ENCODE measurements at regions not wholly inside any gene's neighbourhood (a gene's known extent, or its start where the extent isn't known, plus 50 kb on each side); places are given as distances from the start of the nearest gene placed in this dataset.

GRCh38 chr4:130403221-130403620 is 1307.3 kb downstream of the C4orf33 start:
- no peak for DNase-seq

DNA sequence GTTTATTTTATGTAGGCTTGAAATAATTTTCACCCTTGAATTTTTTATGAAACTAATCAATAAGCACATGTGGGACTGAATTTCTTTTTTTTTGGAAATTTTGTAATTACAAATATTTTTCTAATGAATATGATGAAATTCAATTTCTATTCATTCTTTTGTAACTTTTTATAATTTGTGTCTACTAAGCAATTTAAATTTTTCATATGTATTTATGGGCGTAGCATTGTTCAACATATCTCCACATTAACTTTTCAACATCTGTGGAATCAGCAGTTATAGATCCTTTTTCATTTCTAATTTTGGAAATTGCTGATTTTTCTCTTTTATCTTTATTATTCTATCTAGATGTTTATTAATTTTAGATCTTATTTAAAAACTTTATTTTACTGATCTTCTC is 1320.3 kb downstream of the C4orf33 start:
- no peak for DNase-seq

- no peak for DNase-seq
Observed at GRCh38 chr4:130419211-130419975, 1323.4 kb downstream of the C4orf33 start.

- DNase-seq, result no peak
Observed at GRCh38 chr4:130422261-130422660, 1326.3 kb downstream of the C4orf33 start.

DNA sequence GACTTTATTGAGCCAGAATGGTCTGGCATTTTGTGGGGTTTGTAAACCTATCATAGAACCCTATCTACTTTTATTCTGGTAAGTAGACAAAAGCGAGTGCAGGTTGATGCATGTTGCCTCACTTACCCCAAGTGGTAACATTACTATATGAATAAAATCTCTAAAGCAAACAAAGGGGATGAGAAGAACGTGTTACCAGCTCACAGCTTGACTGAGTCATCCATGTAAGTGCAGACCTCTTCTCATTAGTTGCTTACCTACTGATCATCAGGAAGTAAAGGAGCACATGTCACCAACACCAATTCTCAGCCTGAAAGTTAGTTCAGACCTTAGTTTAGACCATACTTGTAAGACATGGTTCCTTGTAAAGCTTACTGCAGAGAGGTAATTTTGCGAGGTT is 1328.3 kb downstream of the C4orf33 start:
- no peak for DNase-seq

- DNase-seq, result no peak
Observed at GRCh38 chr4:130432289-130432688, 1336.3 kb downstream of the C4orf33 start.

DNA sequence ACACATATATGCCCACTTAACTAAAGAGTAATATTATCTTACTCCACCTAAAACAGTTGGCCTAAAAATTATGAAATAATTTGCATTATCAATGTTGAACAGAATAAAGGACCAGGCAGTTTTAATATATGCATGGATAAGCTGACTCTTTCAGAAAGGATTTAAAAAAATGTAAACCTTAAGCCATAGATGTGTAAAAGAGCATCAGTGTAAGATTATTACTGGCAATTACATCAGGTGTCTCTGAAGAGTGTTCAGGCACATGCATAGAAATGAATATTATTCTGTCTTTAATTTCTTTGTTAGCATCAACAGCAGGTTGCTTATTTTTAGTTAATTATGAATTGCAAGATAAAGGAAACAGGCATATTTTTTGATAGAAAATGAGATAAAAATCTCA is 1353.8 kb downstream of the C4orf33 start:
- DNase-seq, result no peak

- DNase-seq, result no peak
Observed at GRCh38 chr4:130468340-130468739, 1372.4 kb downstream of the C4orf33 start.

- no peak for DNase-seq
Observed at GRCh38 chr4:130478406-130478805, 1382.5 kb downstream of the C4orf33 start.

DNA sequence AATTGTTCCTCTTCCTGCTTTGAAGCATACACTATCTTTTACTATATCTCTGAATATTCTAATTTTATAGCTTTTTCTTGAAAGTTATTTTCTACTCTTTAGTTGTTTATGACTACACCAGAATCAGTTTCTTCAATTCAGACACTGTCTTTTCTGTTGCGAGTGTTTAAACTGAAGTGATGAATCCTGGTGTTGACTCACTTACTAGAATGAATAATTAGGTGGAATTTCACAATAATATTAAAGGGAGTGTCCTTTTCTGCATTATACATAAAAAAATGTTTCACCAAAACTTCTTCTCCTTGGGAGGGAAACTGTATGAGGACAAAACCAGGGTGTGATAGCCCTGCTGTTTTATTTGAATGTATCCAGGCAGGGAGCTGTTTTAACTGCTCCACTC is 1383.1 kb downstream of the C4orf33 start:
- DNase-seq, result no peak

GRCh38 chr4:130479674-130480073 is 1383.7 kb downstream of the C4orf33 start:
- no peak for DNase-seq

DNA sequence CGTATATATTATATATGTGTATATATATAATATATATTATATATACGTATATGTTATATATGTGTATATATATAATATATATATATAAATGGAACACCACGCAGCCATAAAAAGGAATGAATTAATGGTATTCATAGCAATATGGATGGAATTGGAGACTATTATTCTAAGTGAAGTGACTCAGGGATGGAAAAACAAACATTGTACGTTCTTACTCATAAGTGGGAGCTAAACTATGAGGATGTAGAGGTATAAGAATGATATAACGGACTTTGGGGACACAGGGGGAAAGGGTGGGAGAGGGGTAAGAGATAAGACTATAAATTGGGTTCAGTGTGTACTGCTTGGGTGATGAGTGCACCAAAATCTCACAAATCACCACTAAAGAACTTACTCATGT is 1388.9 kb downstream of the C4orf33 start:
- DNase-seq, result no peak

- no peak for DNase-seq
Observed at GRCh38 chr4:130485371-130485770, 1389.4 kb downstream of the C4orf33 start.

DNA sequence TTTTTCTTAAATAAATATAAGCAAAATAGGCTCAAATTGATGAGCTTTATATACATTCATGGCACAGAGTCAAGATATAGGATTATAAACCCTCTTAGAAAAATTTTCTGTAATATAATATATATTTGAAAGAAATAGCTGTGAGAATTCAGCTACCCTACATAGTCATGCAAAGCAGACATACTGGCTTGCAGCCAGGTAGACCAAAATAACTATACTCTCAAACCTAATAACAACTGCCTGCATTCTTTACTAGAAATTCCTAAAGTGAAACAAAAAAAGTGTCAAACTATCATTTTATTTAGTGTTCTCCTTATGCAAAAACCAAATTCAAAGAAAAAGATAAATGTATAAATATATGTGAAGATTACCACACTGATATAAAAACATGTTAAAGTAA is 1390.2 kb downstream of the C4orf33 start:
- no peak for DNase-seq

DNA sequence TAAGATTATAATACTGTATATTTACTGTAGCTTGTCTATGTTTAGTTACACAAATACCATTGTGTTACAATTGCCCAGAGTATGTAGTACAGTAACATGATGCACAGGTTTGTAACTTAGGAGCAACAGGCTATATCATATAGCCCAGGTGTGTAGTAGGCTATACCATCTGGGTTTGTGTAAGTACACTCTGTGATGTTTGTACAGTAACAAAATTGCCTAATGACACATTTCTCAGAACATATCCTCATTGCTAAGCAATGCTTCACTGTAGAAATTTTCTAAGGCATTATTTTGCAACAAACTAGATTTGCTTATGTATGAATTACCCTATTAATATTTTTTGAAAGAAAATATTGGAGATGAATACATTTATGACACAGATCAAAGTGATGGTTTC is 1390.9 kb downstream of the C4orf33 start:
- no peak for DNase-seq

DNA sequence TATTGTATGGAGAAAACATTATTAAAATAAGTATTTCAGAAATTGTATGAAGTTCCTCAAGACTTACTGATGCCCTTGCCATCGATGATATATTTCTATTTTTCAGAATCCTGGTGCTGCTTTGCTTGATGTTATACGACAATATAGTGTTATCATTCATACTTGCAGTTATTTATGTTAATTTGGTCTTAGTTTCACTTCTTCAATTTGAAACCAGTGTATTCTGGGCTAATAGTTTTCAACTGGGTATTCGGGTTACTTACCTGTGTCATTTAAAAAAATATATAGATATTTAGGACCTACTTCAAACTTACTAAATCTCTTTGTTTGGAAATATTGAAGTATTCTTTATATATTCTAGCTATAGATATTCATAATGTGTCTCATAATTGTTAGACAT is 1414.7 kb downstream of the C4orf33 start:
- no peak for DNase-seq

DNA sequence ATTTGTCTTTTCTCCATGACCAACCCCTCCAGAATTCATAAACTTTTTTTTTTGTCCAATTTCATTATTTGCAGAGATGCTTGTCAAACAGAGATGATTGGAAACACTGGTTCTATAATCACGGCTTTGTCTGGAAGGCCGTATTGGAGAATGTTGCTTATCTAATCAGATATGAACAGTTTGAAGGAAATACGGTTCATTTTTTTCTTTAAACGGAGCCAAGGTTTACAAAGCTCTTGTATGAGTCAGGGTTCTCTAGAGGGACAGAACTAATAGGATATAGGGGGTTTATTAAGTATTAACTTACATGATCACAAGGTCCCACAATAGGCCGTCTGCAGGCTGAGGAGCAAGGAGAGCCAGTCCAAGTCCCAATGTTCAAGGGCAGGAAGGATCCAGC is 1415.8 kb downstream of the C4orf33 start:
- DNase-seq, result no peak

GRCh38 chr4:130524057-130524456 is 1428.1 kb downstream of the C4orf33 start:
- DNase-seq, result no peak

DNA sequence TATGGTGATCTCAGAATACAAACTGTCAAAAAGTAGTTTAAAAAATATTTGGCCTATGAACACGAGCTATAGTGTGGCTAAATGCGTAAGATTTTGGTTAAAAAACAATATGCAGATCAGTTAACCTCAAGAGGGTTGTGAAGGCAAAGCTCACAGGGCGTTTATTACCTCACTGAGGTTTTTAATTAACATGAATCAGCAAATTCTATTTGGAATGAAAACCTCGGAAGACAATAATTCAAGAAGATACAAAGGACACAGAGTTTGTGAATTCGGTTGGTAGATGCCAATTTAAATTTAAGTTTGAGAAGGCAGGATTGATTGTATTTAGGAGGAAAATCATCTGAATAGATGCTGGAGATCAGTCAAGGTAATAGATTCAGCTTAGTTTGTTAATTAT is 1434.6 kb downstream of the C4orf33 start:
- DNase-seq, result no peak

GRCh38 chr4:130534651-130535050 is 1438.7 kb downstream of the C4orf33 start:
- no peak for DNase-seq

- no peak for DNase-seq
Observed at GRCh38 chr4:130542953-130543352, 1447.0 kb downstream of the C4orf33 start.

DNA sequence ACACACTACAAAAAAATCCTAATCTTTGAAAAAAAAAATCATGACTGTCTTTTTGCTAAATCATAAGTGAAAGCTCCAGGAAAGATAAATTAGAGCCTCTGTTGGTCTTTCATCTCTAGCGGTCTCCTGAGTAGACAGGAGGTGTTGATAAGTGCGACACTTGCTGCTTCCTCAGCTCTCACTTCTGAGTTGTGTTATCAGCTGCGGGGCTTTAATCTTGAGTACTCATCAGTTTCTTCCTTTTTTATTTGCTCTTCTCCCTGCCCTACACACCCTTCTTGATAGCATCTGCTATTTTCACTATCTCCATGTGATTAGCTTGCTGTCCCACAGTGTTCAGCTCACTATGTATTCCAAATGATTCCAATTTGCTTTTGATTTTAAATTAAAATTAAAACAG is 1449.2 kb downstream of the C4orf33 start:
- DNase-seq, result no peak

DNA sequence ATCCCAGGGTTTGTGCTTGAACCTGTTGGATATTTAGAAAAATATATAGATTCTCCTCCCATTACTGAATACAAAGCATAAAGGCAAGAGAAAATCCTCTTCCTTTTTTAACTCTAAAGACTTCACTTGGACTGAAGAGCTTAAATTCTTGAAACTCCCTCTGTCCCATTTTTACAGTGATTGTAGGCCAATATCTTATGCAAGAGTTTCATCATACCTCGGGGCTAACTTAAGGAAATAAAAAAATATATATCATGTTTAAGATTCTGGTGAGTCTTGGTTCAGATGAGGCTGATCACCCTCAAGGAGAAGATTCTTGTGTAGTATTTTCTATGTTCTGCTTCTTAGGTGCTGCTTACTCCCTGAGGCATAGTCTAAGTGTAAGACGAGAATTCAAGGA is 1449.6 kb downstream of the C4orf33 start:
- DNase-seq, result no peak

- DNase-seq, result no peak
Observed at GRCh38 chr4:130559268-130559667, 1463.3 kb downstream of the C4orf33 start.

DNA sequence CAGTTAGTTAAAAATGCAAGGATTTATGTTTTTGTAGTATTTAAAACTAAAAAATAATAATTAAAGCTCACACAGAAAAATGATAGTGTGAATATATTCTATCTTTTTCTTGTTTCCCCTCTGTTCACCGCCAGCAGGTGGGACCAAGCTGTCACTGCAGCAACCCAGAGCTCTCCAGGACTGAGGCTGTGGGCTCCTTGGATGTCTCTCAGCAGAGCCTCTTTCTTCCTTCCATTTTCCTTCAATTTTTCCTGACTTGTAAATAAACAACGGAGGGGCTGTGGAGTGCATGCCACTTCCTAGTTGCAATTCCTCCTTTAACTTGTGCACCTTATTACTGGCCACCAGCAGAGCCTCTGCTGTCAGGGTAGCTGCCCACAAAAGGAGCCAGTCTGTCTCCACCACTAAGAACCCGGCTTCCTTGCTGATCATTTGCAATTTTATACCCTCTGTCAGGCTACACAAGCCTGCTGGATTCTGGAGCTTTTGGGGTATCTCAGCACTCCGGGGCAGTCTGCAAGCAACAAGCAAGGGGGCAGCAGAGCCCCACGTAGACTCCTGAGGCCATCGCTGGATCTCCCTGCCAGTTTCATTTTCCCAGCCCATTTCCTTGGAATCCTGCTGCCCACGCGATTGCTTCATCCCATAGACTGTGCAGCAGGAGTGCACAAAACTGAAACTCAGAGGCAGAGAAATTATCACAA is 1467.4 kb downstream of the C4orf33 start:
- no peak for DNase-seq
